H1 (cell line): ENCODE measurements at regions not wholly inside any gene's neighbourhood (a gene's known extent, or its start where the extent isn't known, plus 50 kb on each side); places are given as distances from the start of the nearest gene placed in this dataset.

Experiments used
- ASH2L ChIP-seq: fragments of 200-600, 300-600 bp; sonication (generic); IDR thresholded peaks from one replicate; pipeline ENCODE4 v1.7.1; 2017; ENCODE audit warnings: low read length
- BCL11A ChIP-seq, 2 experiments: IDR thresholded peaks; one replicate each; pipeline ENCODE4 v1.6.1; 2011; ENCODE audit warnings: low read depth in 2 of 2, low read length in 2 of 2, mild to moderate bottlenecking in 2 of 2

DNA sequence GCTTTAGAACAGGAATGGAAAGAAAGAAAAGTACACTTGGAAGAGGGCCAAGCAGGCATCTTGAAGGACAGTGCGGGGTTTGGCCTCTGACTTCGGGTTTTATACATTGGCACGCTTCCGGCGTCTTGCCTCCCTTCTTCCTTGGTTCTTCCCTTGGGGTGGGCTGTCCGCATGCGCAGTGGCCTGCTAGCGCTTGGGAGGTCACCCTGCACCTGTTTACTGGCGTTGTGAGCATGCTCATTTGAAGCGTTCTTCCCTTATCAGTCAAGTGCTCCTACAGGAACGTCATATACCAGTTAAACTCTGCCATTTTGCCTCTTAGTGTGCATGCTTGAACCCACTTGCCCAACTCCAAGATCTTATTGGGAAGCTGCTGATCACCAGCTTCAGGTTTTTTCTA is 230.0 kb downstream of the TTLL2 start:
- no peak for TF ChIP-seq ASH2L
- no peak for TF ChIP-seq BCL11A (IDR thresholded peaks at IDR 0.05; ENCODE audit: low read depth in 2 of 2, low read length in 2 of 2)
